Endothelial cell of hepatic sinusoid (primary cell): ENCODE measurements at regions not wholly inside any gene's neighbourhood (a gene's known extent, or its start where the extent isn't known, plus 50 kb on each side); places are given as distances from the start of the nearest gene placed in this dataset.

Experiments
- in situ Hi-C: cut with HindIII; loops from 2 replicates; pipeline ENCODE4 v1.10.0; 2017; ENCODE audit warnings: low sequenced_read_pairs

DNA sequence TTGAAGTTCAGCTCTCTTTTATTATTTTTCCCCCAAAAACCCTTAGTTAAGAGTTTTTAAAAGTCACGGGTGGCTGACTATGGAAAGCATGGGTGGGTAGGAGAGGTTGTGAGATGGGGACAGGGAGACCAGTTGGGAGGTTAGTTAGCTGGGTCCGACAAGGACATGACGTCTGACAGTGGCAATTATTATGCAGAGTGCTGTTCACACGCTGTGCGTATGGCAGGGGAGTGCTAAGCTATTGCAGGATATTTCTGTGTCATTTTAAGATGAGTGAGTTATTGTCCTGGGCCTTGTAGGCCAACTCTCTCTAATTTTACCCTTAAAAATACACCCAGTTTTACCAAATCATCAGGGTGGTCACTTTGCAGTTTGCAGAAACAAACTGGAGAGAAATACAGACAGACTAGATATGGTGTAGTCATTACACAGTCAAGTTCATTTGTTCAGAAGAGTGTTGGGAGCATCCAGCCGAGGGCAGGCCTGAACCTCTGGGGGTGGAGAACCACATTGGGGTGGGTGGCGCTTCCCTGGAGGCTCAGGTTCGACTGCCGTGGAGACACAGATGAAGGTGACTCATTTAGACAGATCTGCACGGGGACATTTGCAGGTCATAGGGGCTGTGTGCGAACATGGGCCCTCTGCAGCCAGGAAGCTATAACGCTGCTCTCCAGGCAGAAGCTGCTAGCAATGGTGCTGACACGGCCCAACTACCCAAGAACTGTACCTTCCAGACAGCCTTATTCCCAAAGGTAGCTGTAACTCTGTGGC is 307.6 kb downstream of the QKI start:
- in situ Hi-C loops, result no loop called here

DNA sequence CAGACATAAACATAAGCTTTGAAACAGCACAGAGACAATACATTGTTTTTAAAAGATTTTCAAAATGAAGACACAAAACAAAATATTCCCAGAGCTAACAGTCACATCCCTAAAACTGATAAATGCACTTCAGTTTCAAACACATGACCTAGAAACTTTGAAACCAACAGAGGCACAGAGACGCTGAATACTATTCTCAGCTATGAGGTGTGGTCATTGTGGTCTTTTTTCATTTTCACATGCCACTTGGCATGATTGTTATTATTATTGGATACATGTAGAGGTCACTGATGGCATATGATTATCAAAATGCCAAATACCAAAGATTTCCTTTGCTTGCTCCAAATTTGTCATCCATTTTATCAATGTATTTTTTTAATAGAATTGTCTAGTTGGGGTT is 306.9 kb downstream of the QKI start:
- in situ Hi-C loops, result no loop called here

DNA sequence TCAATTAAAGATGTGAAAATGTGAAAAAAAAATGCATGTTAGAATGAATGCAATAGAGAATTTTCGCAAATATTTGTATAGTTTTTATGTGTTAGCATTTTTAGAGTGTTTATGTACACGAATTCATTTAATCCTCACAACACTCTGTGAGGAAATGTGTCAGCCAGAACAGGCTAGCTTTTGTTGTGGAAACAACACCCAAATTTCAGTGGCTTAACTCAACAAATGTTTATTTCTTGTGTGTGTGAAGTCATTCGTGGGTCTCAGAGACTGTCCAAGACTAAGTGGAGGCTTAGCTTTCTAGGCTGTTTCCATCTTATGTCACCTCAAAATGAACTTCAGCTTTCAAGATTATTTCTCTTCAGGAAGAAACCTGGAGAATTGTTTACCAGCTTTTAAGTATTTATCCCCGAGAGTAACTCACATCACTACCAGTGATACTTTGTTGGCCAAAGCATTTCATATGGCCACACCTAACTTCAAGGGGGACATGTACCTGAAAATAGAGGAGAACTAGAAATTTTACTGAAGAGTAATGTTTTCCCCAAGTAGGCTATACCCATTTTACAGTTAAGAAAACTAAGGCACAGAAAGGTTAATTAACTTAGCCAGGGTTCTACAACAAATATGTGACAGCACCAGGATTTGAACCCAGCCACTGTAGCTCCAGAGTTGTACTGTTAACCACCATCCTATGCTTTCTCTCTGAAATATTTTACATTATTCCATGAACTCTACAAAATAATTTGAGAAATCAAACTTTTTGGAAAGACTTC is 306.1 kb downstream of the QKI start:
- in situ Hi-C loops, result no loop called here

DNA sequence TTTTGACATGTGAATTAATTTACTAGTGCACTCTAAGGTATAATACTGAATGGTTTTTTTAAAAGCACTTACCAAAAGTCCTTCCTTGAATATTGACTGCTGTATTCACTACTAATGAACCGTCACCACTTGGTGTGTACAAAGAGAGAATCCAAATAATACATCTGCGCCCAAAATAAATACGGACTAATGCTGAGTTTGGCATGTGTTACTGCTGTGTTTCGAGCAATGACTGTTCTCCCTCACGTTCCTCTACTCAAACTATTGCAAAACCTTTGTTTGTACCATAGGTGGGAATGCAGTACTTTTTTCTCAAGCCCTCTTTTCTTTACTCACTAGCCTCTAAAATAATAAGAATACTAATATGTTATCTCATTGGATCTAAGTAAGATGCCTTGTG is 305.5 kb downstream of the QKI start:
- in situ Hi-C loops, result no loop called here

DNA sequence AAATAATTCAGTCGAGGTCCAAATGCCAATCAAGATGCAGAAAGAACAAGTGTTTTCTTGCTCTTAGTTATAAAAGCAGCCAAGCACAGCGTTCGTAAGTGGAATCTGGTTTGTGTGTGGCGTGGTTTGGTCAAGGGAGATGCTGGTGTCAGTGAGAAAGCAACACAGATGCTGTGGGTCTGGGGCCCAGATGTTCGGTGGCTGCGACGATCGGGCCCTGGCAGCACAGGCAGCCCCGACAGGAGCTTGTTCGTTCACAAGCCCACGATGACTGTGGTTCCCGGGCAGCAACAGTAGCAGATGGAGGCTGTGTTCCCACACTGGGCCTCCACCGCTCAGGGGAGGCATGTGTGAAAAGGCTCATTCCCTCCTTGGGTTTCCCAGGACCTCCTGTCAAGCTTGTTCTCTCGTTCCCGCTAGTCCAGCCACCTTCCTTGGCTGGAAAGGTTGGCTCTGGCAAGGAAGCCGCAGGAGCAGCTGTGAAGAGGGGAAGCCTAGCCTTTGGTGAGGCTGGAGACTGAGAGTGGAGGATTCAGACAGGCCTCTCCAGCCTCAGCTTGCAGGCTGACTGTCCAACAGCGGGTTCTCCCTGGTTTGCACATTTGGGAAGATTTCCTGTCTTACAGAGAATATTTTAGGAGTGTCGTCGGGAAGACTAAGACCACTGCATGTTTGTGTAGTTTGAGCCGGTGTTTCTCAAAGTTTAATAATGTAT is 304.7 kb downstream of the QKI start:
- in situ Hi-C loops, result no loop called here

DNA sequence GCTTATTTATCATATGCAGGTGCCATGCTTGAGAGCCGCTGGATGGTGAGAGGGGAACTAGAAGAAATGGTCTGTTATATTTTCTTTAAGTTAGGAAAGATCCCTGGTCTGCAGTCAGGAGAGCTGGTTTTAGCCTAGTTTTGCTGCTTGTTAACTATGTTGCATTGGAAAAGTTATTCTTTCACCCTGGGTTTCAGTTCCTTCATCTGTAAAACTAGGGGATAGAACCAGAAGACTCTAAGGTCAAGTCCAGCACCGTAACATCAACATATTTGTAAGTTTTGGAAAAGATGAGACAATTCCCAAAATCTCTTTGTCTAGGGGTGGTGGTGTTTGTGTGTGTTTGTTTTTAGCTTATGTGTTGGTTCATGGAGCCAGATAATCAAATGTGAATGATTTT is 304.0 kb downstream of the QKI start:
- in situ Hi-C loops, result no loop called here

DNA sequence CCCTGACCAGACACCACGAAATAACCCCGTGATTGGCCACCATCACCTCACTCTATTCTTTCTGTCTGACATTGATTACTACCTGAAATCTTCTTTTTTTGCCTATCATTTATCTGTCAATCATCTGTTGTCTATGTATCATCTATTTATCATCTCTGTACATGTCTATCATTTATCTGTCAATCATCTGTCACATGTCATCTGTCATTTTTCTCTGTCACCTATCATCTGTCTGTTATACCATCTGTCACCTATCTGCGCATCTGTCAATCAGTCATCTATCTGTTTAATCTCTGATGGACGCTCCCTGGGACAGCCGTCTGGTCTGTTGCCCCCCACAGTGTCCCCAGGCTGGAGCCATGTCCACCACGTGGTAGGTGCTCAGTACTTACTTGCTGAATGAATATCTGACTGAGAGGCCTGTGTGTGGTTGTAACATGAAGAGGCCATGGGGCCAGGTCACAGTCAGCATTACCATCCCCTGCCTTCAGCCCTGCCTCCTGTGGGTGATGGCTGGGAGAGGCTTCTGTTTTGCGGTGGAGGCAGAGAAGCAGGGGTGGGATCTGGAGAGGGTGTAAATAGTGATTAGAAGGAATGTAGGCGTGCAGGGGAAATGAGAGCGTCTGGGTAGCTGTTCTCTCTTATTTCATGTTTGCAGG is 302.7 kb downstream of the QKI start:
- in situ Hi-C loops, result no loop called here

DNA sequence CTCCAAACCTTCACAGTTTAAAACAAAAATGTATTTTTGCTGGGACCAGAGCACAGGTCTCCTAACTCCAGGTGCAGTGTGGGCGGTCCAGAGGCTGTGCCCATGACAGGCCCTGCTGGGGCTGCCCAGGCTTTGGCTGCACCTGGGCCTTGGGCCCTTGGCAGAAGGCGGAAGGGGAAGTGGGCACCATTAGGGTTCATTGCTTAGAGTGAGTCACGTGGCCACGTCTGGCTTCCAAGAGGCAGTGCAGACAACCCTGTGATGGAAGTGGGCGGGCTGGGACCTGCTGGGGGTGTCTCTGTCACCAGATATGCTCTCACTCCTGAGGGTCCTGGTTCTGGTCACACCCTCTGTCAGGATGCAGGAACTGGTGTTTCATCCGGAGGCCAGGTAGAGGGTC is 302.2 kb downstream of the QKI start:
- in situ Hi-C loops, result no loop called here

DNA sequence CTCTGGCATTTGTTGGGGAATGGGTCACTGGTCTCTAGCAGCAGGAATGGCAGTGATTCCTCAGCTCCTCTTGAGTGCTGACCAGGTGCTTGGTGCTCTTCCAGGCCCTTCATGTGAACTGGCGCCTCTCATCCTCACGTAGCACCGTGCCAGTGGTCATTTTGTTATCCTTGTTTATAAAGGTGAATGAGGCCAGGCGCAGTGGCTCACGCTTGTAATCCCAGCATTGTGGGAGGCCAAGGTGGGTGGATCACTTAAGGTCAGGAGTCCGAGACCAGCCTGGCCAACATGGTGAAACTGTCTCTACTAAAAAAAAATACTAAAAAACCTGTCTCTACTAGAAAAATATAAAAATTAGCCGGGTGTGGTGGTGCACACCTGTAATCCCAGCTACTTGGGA is 301.3 kb downstream of the QKI start:
- in situ Hi-C loops, result no loop called here

DNA sequence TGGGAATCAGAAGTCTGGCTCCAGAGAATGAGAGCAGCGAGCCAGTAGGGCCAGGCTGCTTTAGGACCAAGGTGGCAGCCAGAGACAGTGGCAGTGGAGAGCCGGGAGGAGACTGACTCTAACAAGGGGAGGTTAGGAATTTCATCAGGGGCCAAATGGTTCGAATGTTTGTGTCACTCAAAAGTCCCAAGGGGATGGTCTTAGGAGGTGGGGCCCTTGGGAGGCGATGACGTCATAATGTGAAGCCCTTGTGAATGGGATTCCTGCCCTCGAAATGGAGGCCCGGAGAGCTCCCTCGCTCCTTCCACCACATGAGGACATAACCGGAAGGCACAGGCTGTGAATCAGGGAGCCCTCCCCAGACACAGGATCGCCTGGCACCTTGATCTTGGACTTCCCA is 299.7 kb downstream of the QKI start:
- in situ Hi-C loops, result no loop called here

DNA sequence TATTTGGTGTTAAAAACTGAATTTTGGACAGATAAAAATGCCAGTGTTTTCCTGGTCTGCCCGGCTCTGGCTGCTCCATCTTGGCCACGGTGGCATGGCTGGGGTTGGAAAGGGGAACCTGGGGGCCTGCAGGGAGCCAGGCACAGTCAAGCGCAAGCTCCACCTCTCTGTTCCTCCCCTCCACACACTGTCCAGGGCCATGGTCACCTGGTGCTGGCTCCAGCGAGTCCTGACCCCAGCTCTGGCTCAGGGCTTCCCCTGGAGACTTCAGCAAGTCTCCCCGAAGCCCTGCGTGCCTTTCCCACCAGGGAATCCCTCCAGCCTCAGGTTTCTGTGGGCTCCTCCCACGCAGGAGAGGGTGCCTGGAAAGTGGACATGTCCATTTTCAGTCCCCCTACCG is 298.5 kb downstream of the QKI start:
- in situ Hi-C loops, result no loop called here

DNA sequence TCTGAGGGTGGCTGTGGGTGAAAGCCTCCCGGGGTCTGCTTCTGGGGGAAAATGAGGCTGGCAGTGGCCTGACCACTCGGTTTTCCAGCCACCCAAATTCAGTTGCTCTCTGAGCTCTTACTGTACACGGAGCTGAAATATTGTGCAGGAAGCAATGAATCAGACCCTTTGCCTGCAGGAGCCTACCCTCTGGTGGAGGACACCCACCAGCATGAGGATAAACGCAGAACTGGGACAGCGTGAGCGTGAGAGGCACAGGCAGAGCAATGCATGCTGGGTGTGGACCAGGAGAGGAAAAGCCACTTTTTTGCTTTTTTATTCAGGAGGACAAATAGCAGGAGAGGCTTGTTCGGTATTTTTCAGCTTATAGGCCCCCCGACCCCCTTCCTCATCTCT is 298.0 kb downstream of the QKI start:
- in situ Hi-C loops, result no loop called here

DNA sequence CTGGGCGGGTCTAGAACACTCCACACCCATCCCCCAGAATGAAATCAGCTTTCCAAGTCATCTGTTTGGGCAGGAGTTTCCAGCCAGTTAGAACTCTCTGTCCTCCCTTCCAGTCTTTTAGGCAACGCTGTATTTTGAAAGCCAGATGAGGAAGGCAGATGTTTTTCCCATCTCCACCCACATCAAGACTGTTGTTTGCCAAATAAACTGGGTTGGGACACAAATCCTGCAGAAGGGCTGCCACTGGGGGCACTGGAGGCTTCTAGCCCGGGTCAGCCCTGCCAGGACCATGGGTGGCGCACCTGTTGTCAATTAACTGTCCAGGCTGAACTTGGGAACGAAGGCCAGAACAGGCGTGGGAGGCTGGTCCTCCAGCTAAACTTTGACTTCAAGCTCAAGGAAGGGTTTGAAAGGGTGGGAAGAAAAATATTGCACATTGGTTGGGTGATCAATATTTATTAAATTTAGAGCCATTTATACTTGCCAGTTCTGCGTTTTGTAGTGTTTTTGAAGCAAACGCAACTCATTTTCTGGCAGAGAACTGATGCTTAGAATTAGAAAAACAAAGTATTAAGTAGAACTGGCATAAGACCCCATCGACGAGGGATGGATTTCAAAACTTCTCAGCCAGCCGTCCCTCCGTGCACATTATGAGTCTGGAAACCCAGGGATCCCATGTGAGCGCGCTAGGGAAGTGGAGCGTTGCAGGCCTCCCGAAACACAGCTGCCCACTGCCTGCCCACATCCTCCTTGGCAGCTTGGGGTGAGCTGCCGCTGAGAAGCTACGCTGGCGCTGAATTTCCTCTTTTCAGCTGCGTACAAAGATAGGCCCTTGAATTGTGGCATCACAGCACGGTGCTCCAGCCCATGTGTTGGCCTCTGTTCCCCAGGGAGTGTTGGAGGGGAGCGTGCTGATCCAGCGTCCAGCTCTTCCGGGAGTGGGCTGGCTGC is 297.4 kb downstream of the QKI start:
- in situ Hi-C loops, result no loop called here

DNA sequence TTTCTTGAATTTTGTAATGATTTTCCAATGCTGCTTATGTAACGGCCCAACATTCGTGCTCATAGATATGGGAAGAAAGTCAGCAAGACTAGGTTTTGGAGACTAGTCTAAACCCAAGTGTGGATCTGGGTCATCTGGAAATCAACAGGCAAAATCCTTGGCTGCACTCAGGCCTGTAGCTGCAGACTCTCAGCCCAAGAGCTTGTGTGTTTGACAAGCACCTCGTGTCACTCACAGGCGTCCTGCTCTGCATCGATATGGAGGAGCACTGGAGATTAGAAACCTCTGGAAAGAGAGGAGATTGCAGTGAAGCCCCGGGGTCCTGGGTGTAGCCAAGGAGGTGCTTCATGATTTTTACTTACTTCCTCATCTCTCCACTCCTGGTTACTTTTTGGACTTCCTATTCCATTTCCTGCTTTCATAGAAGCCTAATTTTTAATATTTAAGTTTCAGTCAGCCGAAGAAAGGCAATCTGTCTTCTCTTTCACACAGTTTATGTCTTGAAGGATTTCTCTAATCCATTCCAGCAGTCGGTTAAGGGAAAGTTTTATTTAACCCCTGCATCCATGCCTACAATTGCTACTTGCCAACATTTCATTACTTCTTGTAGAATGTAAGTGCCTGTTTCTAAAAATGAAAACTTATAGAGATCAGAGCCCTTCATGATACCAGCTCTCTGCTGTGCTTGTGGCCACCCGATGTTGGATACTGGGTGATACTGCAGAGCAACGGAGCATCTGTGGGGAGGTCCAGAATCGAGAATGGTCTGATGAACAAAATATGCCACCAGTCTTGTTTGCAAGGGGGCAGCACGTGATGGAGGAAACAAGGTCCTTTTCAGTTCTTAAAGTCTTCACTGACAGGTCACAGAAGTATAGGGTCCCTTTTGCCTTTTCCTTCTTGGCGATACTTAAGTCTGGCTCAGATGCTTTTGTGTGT is 296.3 kb downstream of the QKI start:
- in situ Hi-C loops, result no loop called here

DNA sequence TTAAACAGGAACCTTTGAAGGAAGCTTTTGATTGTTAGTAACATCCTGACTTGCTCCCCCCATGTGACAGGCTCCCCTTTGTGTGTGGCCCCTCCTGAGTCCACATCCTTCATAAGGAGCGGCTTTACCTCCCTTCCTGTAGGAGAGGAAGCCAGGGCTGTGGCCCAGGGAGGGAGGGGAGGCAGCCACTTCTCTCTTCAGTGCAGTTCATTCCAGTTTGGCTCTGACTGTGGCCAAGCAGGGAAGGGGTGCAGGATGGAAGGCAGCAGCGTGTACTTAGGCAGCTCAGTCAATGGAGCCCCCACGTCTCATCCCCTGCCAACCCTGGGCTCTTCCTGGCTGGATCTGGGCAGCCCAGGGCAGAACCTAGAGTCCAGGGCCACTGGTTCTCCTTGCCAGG is 295.2 kb downstream of the QKI start:
- in situ Hi-C loops, result no loop called here

DNA sequence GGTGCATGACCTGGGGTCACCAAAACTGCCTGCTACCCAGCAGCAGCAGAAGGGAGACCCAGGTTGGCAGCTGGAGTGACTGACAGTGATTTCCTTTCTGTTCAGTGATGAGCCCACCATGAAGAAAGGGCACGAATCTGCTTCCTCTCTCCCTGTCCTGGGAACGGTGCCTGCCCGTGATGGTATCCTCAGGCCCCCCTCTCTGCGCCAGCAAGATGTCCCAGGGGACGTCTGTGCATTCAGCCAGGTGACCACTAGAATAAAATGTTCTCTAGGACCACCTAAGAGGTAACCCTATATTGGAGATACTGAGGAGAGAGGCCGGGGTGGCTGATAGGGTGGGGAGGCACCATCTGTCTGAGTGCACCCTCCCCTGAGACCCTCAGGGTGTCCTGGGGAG is 294.7 kb downstream of the QKI start:
- in situ Hi-C loops, result no loop called here

DNA sequence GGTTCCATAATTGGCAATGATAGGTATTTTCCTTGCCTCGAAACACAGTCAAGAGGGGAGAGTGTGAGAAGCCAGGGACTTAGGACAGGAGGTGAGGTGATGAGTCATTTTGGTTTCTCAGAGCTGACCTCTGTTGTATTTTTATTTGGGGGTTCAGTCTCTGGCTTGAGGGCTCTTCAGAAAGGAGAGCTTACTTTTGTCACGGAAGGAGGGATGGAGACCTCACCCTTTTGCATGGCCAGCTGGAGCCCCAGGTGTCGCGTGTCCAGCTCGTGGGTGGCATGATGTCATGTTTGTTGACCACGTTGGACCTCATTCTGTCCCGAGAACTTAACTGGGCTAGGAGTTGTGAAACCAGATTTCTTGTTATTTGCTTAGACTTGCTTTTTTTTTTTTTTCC is 293.9 kb downstream of the QKI start:
- in situ Hi-C loops, result no loop called here

DNA sequence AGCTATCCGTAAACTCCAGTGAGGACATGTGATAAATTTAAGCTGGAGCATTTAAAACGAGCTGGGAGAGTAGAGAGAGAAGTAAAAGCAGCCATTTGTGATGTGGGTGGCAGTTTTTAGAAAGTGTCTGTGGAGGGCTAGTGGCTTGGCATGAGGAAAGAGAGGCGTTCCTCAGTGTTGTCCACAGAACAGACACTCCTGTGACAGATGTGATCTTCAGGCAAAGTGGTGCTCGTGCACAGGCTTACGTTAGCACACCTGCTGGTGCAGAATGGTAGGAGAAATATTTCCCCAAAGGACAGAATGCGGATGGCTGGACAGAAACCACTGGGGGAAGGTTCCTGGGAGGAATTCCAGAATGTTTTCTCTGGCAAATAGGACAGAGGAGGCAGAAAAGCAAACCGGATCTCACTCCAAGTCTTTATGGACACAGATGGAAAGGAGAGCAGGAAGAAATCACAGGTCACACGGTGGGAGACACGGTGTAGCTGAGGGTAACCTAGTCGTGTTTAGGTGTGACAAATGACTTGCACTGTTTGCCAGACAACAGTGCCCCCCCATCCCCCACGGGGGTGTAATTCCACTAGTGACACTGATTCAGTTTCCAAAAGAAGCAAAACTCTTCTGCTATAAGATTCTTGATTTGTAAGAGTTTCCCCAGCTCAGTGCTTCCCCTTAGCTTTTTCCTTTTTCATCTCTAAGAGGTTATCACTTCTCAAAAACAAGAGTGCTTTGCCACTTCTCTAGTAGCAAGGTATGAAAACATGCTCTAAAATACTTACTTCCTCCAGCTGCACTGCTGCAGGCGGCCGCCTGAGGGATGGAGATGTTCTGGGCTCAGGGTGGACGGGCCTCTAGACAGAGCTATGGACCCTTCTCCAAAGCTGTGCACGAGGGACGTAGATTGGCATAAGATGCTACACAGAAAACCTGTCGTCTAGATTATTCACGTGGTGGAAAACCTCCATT is 293.2 kb downstream of the QKI start:
- in situ Hi-C loops, result no loop called here
